ENCODE measurements at regions not wholly inside any gene's neighbourhood (a gene's known extent, or its start where the extent isn't known, plus 50 kb on each side); places are given as distances from the start of the nearest gene placed in this dataset.

- DNase-seq: peak in 1 of 3 experiments; percentile 44
Measured at GRCh38 chr14:40870252-40870651, 736.4 kb upstream of the LRFN5 start.

- no peak for DNase-seq
Measured at GRCh38 chr14:40859055-40859454, 747.6 kb upstream of the LRFN5 start.

GRCh38 chr14:40855343-40855742 lies 751.3 kb upstream of the LRFN5 start:
- no peak for DNase-seq

- no peak for DNase-seq
Measured at GRCh38 chr14:40850191-40850590, 756.5 kb upstream of the LRFN5 start.

GRCh38 chr14:40847480-40847879 lies 759.2 kb upstream of the LRFN5 start:
- DNase-seq: no peak

GRCh38 chr14:40842816-40843215 lies 763.9 kb upstream of the LRFN5 start:
- DNase-seq: no peak

- no peak for DNase-seq
Measured at GRCh38 chr14:40841886-40842285, 764.8 kb upstream of the LRFN5 start.

GRCh38 chr14:40838601-40839000 lies 768.1 kb upstream of the LRFN5 start:
- no peak for DNase-seq

- DNase-seq: no peak
Measured at GRCh38 chr14:40806471-40806870, 800.2 kb upstream of the LRFN5 start.

GRCh38 chr14:40796168-40796567 lies 810.5 kb upstream of the LRFN5 start:
- no peak for DNase-seq

GRCh38 chr14:40784860-40785259 lies 821.8 kb upstream of the LRFN5 start:
- DNase-seq: no peak

GRCh38 chr14:40762685-40763084 lies 844.0 kb upstream of the LRFN5 start:
- DNase-seq: no peak

GRCh38 chr14:40762177-40762576 lies 844.5 kb upstream of the LRFN5 start:
- no peak for DNase-seq

GRCh38 chr14:40760704-40761103 lies 846.0 kb upstream of the LRFN5 start:
- no peak for DNase-seq

GRCh38 chr14:40758076-40758475 lies 848.6 kb upstream of the LRFN5 start:
- DNase-seq: no peak

GRCh38 chr14:40757376-40757950 lies 849.2 kb upstream of the LRFN5 start:
- no peak for DNase-seq

- no peak for DNase-seq
Measured at GRCh38 chr14:40733206-40733605, 873.5 kb upstream of the LRFN5 start.

GRCh38 chr14:40727107-40727506 lies 879.6 kb upstream of the LRFN5 start:
- no peak for DNase-seq

- DNase-seq: no peak
Measured at GRCh38 chr14:40713387-40713786, 893.3 kb upstream of the LRFN5 start.

- no peak for DNase-seq
Measured at GRCh38 chr14:40697231-40697630, 909.4 kb upstream of the LRFN5 start.

- DNase-seq: no peak
Measured at GRCh38 chr14:40694023-40694422, 912.7 kb upstream of the LRFN5 start.

GRCh38 chr14:40691066-40691465 lies 915.6 kb upstream of the LRFN5 start:
- DNase-seq: no peak

GRCh38 chr14:40685764-40686163 lies 920.9 kb upstream of the LRFN5 start:
- no peak for DNase-seq

GRCh38 chr14:40684328-40684727 lies 922.3 kb upstream of the LRFN5 start:
- DNase-seq: no peak

- DNase-seq: peak in 1 of 3 experiments; percentile 17
Measured at GRCh38 chr14:40682131-40682913, 924.4 kb upstream of the LRFN5 start.

Measured in NCI-H1417 (cell line).